ENCODE measurements at regions not wholly inside any gene's neighbourhood (a gene's known extent, or its start where the extent isn't known, plus 50 kb on each side); places are given as distances from the start of the nearest gene placed in this dataset.
"Not testable (repeated sequence)": the region's sequence is repeated elsewhere in the genome, so short reads cannot be mapped to it uniquely, and the experiment has no call there.

DNA sequence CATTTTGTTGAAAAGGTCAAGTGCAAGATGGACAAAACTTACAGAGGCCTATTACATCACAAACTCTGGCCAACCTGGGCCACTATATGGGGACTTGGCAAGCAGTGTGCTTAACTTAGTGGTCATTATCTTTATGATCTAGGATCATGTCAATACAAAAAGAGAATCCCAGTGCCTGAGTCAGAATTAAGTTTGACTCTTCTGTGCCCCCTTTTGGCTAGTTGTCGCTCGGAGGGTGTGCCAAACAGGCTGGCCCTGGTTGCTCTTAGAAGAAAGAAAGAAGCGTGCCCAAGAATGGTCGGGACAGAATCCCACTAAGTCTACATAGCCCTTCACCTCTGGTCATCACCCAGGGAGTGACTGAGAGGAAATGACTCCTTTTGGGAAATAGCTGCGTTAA lies 100.1 kb downstream of the EIF4E start:
- Histone ChIP-seq H4K20me1 (ENCODE audit: insufficient read depth, low read length) (no peaks in the 10 kb centered on the region), H3K36me3 (ENCODE audit: insufficient read depth, low read length) (no peaks in the 10 kb centered on the region), H3K9me3 (ENCODE audit: low read length) (no peaks in the 10 kb centered on the region), H3K4me1 (ENCODE audit: insufficient read depth, low read length, poor library complexity, severe bottlenecking) (no peaks in the 10 kb centered on the region), H3K9me2 (ENCODE audit: insufficient read depth, low read length) (no peaks in the 10 kb centered on the region), H3K4me3 (ENCODE audit: low read depth, low read length, poor library complexity, severe bottlenecking) (no peak overlapping the region), H3K27ac (ENCODE audit: low read depth, low read length, poor library complexity, severe bottlenecking) (no peak overlapping the region), H3K79me2 (ENCODE audit: insufficient read depth, low read depth, low read length) (no peaks in the 10 kb centered on the region), H2AFZ (ENCODE audit: low read length) (no peak overlapping the region), H3K4me2 (ENCODE audit: low read length) (no peak overlapping the region)
- BruUV-seq (replicated peaks): no TSS peak
- intact Hi-C loops (cut with micrococcal nuclease; ENCODE audit: unreplicated experiment): no loop called here
- CTCF ChIA-PET (ENCODE audit: unreplicated experiment): no interaction called here
- DNase-seq (ENCODE audit: low spot score): no peak
- POLR2A ChIA-PET: interaction anchor here (0.6 to 0.7 kb wide), 2 partner anchors 556 to 610 kb away, joined by 4 to 5 read pairs; no protein-coding TSS in a partner anchor
- TF ChIP-seq EZH2phosphoT487 (IDR thresholded peaks at IDR 0.05; ENCODE audit: borderline replicate concordance, low read depth, low read length): no peak
- TF ChIP-seq, protein P1, sequence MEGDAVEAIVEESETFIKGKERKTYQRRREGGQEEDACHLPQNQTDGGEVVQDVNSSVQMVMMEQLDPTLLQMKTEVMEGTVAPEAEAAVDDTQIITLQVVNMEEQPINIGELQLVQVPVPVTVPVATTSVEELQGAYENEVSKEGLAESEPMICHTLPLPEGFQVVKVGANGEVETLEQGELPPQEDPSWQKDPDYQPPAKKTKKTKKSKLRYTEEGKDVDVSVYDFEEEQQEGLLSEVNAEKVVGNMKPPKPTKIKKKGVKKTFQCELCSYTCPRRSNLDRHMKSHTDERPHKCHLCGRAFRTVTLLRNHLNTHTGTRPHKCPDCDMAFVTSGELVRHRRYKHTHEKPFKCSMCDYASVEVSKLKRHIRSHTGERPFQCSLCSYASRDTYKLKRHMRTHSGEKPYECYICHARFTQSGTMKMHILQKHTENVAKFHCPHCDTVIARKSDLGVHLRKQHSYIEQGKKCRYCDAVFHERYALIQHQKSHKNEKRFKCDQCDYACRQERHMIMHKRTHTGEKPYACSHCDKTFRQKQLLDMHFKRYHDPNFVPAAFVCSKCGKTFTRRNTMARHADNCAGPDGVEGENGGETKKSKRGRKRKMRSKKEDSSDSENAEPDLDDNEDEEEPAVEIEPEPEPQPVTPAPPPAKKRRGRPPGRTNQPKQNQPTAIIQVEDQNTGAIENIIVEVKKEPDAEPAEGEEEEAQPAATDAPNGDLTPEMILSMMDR (conservative IDR thresholded peaks at IDR 0.05; ENCODE audit: low read length): peak; percentile 34; the same call in 1 of the 2 replicates

DNA sequence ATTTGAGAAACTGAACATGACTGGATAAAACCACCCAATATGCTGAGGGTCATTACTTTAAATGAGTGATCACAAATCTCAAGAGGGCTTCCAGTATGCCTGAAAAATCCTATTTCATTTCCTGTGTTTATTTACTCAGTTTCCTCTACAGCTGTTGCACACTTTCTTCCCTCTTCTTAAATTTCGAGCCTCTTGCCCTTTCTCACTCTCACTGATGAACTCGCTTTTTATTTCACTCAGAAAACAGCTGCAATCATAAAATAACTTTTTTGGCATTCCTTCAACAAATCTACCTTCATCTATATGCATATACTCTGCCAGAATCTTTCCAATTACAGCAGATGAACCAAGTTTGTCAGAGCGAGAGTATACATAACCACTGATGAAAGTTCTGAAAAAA lies 101.3 kb downstream of the EIF4E start:
- TF ChIP-seq, protein P1 (conservative IDR thresholded peaks at IDR 0.05; ENCODE audit: low read length): no peak
- Histone ChIP-seq H2AFZ (ENCODE audit: low read length) (no peak overlapping the region), H3K27ac (ENCODE audit: low read depth, low read length, poor library complexity, severe bottlenecking) (no peak overlapping the region), H4K20me1 (ENCODE audit: insufficient read depth, low read length) (no peaks in the 10 kb centered on the region), H3K9me3 (ENCODE audit: low read length) (no peaks in the 10 kb centered on the region), H3K79me2 (ENCODE audit: insufficient read depth, low read depth, low read length) (no peaks in the 10 kb centered on the region), H3K4me1 (ENCODE audit: insufficient read depth, low read length, poor library complexity, severe bottlenecking) (no peaks in the 10 kb centered on the region), H3K4me2 (ENCODE audit: low read length) (no peak overlapping the region), H3K9me2 (ENCODE audit: insufficient read depth, low read length) (no peaks in the 10 kb centered on the region), H3K4me3 (ENCODE audit: low read depth, low read length, poor library complexity, severe bottlenecking) (no peak overlapping the region), H3K36me3 (ENCODE audit: insufficient read depth, low read length) (no peaks in the 10 kb centered on the region)
- intact Hi-C loops (cut with micrococcal nuclease; ENCODE audit: unreplicated experiment): no loop called here
- POLR2A ChIA-PET: no interaction called here
- DNase-seq (ENCODE audit: low spot score): no peak
- no TSS peak for BruUV-seq (replicated peaks)
- CTCF ChIA-PET (ENCODE audit: unreplicated experiment): no interaction called here

DNA sequence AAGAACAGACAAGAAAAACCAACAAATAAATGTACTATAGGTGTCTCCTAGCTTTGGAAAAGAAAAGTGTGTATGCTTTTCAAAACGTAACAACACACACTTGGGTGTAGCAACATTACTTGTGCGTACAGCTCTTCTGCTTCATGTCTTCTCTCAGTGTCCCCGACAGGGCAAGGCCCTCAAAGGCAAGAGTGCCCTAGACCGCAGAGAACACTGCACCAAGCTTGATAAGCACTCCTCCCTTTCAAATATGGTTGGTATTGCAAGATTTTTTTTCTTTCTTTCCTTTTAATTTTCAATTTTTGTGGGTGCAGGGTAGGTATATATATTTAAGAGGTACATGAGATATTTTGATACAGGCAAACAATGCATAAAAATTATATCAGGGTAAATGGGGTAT lies 106.8 kb downstream of the EIF4E start:
- intact Hi-C loops (cut with micrococcal nuclease; ENCODE audit: unreplicated experiment): no loop called here
- no peak for TF ChIP-seq EZH2phosphoT487 (IDR thresholded peaks at IDR 0.05; ENCODE audit: borderline replicate concordance, low read depth, low read length)
- TF ChIP-seq, protein P1 (conservative IDR thresholded peaks at IDR 0.05; ENCODE audit: low read length): no peak
- CTCF ChIA-PET (ENCODE audit: unreplicated experiment): no interaction called here

DNA sequence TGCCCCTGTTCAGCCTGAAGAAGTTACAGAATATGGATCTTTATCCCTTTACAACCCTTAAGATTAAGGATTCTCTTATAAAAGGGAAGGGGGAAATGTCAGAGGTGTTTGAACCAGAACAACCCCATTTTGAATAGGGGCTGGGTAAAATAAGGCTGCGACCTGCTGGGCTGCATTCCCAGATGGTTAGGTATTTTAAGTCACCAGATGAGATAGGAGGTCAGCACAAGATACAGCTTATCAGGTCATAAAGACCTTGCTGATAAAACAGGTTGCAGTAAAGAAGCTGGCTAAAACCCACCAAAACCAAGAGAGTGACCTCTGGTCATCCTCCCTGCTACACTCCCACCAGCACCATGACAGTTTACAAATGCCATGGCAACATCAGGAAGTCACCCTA lies 110.8 kb downstream of the EIF4E start:
- H2AFZ ChIP-seq (ENCODE audit: low read length); POLR2A ChIA-PET; H3K4me1 ChIP-seq (ENCODE audit: insufficient read depth, low read length, poor library complexity, severe bottlenecking); H3K4me3 ChIP-seq (ENCODE audit: low read depth, low read length, poor library complexity, severe bottlenecking); H3K4me2 ChIP-seq (ENCODE audit: low read length); H3K27ac ChIP-seq (ENCODE audit: low read depth, low read length, poor library complexity, severe bottlenecking); BruUV-seq (replicated peaks); H3K36me3 ChIP-seq (ENCODE audit: insufficient read depth, low read length); DNase-seq (ENCODE audit: low spot score); intact Hi-C loops (cut with micrococcal nuclease; ENCODE audit: unreplicated experiment); CTCF ChIA-PET (ENCODE audit: unreplicated experiment); H4K20me1 ChIP-seq (ENCODE audit: insufficient read depth, low read length); H3K9me2 ChIP-seq (ENCODE audit: insufficient read depth, low read length); H3K79me2 ChIP-seq (ENCODE audit: insufficient read depth, low read depth, low read length): not testable (repeated sequence)
- 0 out of 2 replicates have a peak, but pooled peaks cover 11% of the 10 kb centered on the region for H3K9me3 ChIP-seq (ENCODE audit: low read length)

More for the DNA sequence above, 106.8 kb downstream of the EIF4E start:
- no peaks in the 10 kb centered on the region for H3K9me2 ChIP-seq (ENCODE audit: insufficient read depth, low read length)
- no peaks in the 10 kb centered on the region for H4K20me1 ChIP-seq (ENCODE audit: insufficient read depth, low read length)
- H3K9me3 ChIP-seq (ENCODE audit: low read length): no peaks in the 10 kb centered on the region
- no peak for DNase-seq (ENCODE audit: low spot score)
- H3K4me3 ChIP-seq (ENCODE audit: low read depth, low read length, poor library complexity, severe bottlenecking): no peak overlapping the region
- H3K36me3 ChIP-seq (ENCODE audit: insufficient read depth, low read length): no peaks in the 10 kb centered on the region
- H3K27ac ChIP-seq (ENCODE audit: low read depth, low read length, poor library complexity, severe bottlenecking): no peak overlapping the region
- BruUV-seq (replicated peaks): no TSS peak
- H2AFZ ChIP-seq (ENCODE audit: low read length): no peak overlapping the region
- H3K4me2 ChIP-seq (ENCODE audit: low read length): no peak overlapping the region
- H3K4me1 ChIP-seq (ENCODE audit: insufficient read depth, low read length, poor library complexity, severe bottlenecking): no peaks in the 10 kb centered on the region
- no peaks in the 10 kb centered on the region for H3K79me2 ChIP-seq (ENCODE audit: insufficient read depth, low read depth, low read length)
- POLR2A ChIA-PET: interaction anchor here (0.6 kb wide), 1 partner anchor 393 kb away, joined by 4 read pairs; no protein-coding TSS in a partner anchor
